ENCODE measurements at regions not wholly inside any gene's neighbourhood (a gene's known extent, or its start where the extent isn't known, plus 50 kb on each side); places are given as distances from the start of the nearest gene placed in this dataset.

- Histone ChIP-seq H3K27me3 (ENCODE audit: insufficient read depth, low read length, poor library complexity, severe bottlenecking) (no peaks in the 10 kb centered on the region), H3K4me1 (ENCODE audit: insufficient read depth, low read length, poor library complexity, severe bottlenecking) (no peaks in the 10 kb centered on the region), H3K9ac (ENCODE audit: low read depth, low read length, poor library complexity, severe bottlenecking) (no peak overlapping the region), H3K9me3 (ENCODE audit: insufficient read depth, low read depth, low read length) (0 out of 2 replicates have a peak, but pooled peaks cover 4% of the 10 kb centered on the region), H3K4me3 (ENCODE audit: low read length, poor library complexity, severe bottlenecking) (no peak overlapping the region), H3K9me2 (replicated peaks; ENCODE audit: low read depth, low read length) (no peaks in the 10 kb centered on the region), H3K36me3 (ENCODE audit: insufficient read depth, low read length) (peaks cover 94% of the 10 kb centered on the region), H3K4me2 (ENCODE audit: low read depth, low read length, poor library complexity, severe bottlenecking) (no peak overlapping the region), H3K79me2 (ENCODE audit: insufficient read depth, low read length) (peaks cover 74% of the 10 kb centered on the region), H3F3A (ENCODE audit: low read depth) (no peaks in the 10 kb centered on the region), H4K20me1 (ENCODE audit: insufficient read depth, low read length, poor library complexity, severe bottlenecking) (peaks cover 22% of the 10 kb centered on the region), H2AFZ (ENCODE audit: low read length) (no peak overlapping the region)
- TF ChIP-seq EZH2phosphoT487 (IDR thresholded peaks at IDR 0.05; ENCODE audit: borderline replicate concordance) (no peak), CTCF (conservative IDR thresholded peaks at IDR 0.05; ENCODE audit: low read length) (no peak)
Observed at GRCh38 chr6:21977346-21977745, 319.5 kb downstream of the PRL start.

GRCh38 chr6:21981235-21981833 is 315.5 kb downstream of the PRL start:
- Histone ChIP-seq H3K27me3 (ENCODE audit: insufficient read depth, low read length, poor library complexity, severe bottlenecking) (no peaks in the 10 kb centered on the region), H3K79me2 (ENCODE audit: insufficient read depth, low read length) (peaks cover 47% of the 10 kb centered on the region), H3F3A (ENCODE audit: low read depth) (no peaks in the 10 kb centered on the region), H3K4me2 (ENCODE audit: low read depth, low read length, poor library complexity, severe bottlenecking) (no peak overlapping the region), H3K9ac (ENCODE audit: low read depth, low read length, poor library complexity, severe bottlenecking) (no peak overlapping the region), H2AFZ (ENCODE audit: low read length) (no peak overlapping the region), H3K9me2 (replicated peaks; ENCODE audit: low read depth, low read length) (no peaks in the 10 kb centered on the region), H3K36me3 (ENCODE audit: insufficient read depth, low read length) (peaks cover 87% of the 10 kb centered on the region), H3K4me1 (ENCODE audit: insufficient read depth, low read length, poor library complexity, severe bottlenecking) (no peaks in the 10 kb centered on the region), H3K4me3 (ENCODE audit: low read length, poor library complexity, severe bottlenecking) (no peak overlapping the region), H4K20me1 (ENCODE audit: insufficient read depth, low read length, poor library complexity, severe bottlenecking) (peaks cover 15% of the 10 kb centered on the region), H3K9me3 (ENCODE audit: insufficient read depth, low read depth, low read length) (no peaks in the 10 kb centered on the region)
- no peak for TF ChIP-seq EZH2phosphoT487 (IDR thresholded peaks at IDR 0.05; ENCODE audit: borderline replicate concordance)

GRCh38 chr6:21984135-21984534 is 312.7 kb downstream of the PRL start:
- Histone ChIP-seq H2AFZ (ENCODE audit: low read length) (no peak overlapping the region), H3F3A (ENCODE audit: low read depth) (0 out of 2 replicates have a peak, but pooled peaks cover 4% of the 10 kb centered on the region), H3K4me2 (ENCODE audit: low read depth, low read length, poor library complexity, severe bottlenecking) (no peak overlapping the region), H4K20me1 (ENCODE audit: insufficient read depth, low read length, poor library complexity, severe bottlenecking) (peaks cover 33% of the 10 kb centered on the region), H3K4me1 (ENCODE audit: insufficient read depth, low read length, poor library complexity, severe bottlenecking) (peaks cover 15% of the 10 kb centered on the region), H3K27me3 (ENCODE audit: insufficient read depth, low read length, poor library complexity, severe bottlenecking) (no peaks in the 10 kb centered on the region), H3K9me2 (replicated peaks; ENCODE audit: low read depth, low read length) (no peaks in the 10 kb centered on the region), H3K9ac (ENCODE audit: low read depth, low read length, poor library complexity, severe bottlenecking) (no peak overlapping the region), H3K9me3 (ENCODE audit: insufficient read depth, low read depth, low read length) (no peaks in the 10 kb centered on the region), H3K79me2 (ENCODE audit: insufficient read depth, low read length) (peaks cover 53% of the 10 kb centered on the region), H3K36me3 (ENCODE audit: insufficient read depth, low read length) (peaks cover 88% of the 10 kb centered on the region), H3K4me3 (ENCODE audit: low read length, poor library complexity, severe bottlenecking) (no peak overlapping the region)
- TF ChIP-seq EZH2phosphoT487 (IDR thresholded peaks at IDR 0.05; ENCODE audit: borderline replicate concordance): no peak
- TF ChIP-seq CTCF (conservative IDR thresholded peaks at IDR 0.05; ENCODE audit: low read length): no peak

- H3F3A ChIP-seq (ENCODE audit: low read depth): 0 out of 2 replicates have a peak, but pooled peaks cover 4% of the 10 kb centered on the region
- no peak overlapping the region for H2AFZ ChIP-seq (ENCODE audit: low read length)
- no peak for TF ChIP-seq CTCF (conservative IDR thresholded peaks at IDR 0.05; ENCODE audit: low read length)
- no peak for TF ChIP-seq EZH2phosphoT487 (IDR thresholded peaks at IDR 0.05; ENCODE audit: borderline replicate concordance)
- no peak overlapping the region for H3K4me2 ChIP-seq (ENCODE audit: low read depth, low read length, poor library complexity, severe bottlenecking)
- H3K9me2 ChIP-seq (replicated peaks; ENCODE audit: low read depth, low read length): no peaks in the 10 kb centered on the region
- H3K9me3 ChIP-seq (ENCODE audit: insufficient read depth, low read depth, low read length): no peaks in the 10 kb centered on the region
- no peak overlapping the region for H3K9ac ChIP-seq (ENCODE audit: low read depth, low read length, poor library complexity, severe bottlenecking)
- H3K36me3 ChIP-seq (ENCODE audit: insufficient read depth, low read length): peaks cover 84% of the 10 kb centered on the region
- H3K4me3 ChIP-seq (ENCODE audit: low read length, poor library complexity, severe bottlenecking): no peak overlapping the region
- no peaks in the 10 kb centered on the region for H3K27me3 ChIP-seq (ENCODE audit: insufficient read depth, low read length, poor library complexity, severe bottlenecking)
- peaks cover 15% of the 10 kb centered on the region for H3K4me1 ChIP-seq (ENCODE audit: insufficient read depth, low read length, poor library complexity, severe bottlenecking)
- H3K79me2 ChIP-seq (ENCODE audit: insufficient read depth, low read length): peaks cover 56% of the 10 kb centered on the region
- H4K20me1 ChIP-seq (ENCODE audit: insufficient read depth, low read length, poor library complexity, severe bottlenecking): peaks cover 33% of the 10 kb centered on the region
Observed at GRCh38 chr6:21984561-21984960, 312.3 kb downstream of the PRL start.

All from Loucy (cell line).